Fibroblast of peridontal ligament (primary cell): ENCODE measurements at regions not wholly inside any gene's neighbourhood (a gene's known extent, or its start where the extent isn't known, plus 50 kb on each side); places are given as distances from the start of the nearest gene placed in this dataset.
A peak's percentile ranks its signal among the peaks of the same experiment; 100 is the strongest.
"Not testable (repeated sequence)": the region's sequence is repeated elsewhere in the genome, so short reads cannot be mapped to it uniquely, and the experiment has no call there.

Experiments
- DNase-seq: peaks from one replicate; pipeline ENCODE4 v3.0.0-alpha.2; 2010; ENCODE audit errors: extremely low read depth

DNA sequence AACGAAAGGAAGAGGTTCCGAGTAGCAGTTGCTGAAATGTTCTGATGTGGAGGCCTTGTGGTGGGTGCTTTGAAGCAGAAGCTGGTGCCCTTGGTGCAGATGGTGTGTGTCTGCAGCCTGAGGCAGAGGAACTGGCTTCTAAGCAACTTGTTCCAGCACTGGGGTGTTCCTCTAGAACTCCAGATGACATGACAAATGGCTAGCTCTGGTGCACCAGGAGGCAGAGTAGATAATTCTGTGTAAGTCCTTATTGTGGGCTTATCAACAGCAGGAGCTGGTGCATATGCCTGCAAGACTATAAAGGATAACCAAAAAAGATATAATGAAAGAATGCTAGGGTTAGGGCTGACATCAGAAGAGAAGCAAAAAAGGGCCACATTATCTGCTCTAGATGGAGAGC lies 76.5 kb downstream of the ARL5B start:
- no peak for DNase-seq

DNA sequence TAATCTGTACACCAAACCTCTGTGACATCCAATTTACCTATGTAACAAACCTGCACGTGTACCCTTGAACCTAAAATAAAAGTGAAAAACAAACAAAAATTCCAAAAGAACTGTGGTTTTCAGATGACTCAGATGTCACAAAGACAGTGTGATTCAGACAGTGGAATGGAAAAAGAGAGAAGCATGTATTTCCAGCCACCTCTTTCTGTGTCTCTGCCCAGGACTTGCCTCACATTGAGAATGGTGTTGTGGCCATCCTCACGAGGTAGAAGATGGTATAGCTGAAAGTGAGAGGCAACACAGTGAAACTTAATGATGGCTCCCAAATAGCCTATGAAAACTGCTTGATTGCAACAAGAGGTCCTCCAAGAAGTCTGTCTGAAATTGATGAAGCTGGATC lies 78.0 kb downstream of the ARL5B start:
- DNase-seq, result peak; percentile 8

DNA sequence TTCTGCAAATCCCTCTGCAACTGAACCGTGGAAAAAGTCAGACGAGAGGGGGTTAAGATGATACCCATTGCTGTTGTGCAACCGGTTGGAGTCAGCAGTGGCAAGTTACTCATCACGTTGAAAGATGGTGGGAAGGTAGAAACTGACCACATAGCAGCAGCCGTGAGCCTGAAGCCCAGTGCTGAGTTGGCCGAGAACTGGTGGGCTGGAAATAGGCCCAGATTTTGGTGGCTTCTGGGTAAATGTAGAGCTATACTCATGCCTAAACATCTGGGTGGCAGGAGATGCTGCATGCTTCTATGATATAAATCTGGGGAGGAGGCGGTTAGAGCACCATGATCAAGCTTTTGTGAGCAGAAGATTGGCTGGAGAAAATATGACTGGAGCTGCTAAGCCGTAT lies 78.6 kb downstream of the ARL5B start:
- DNase-seq, result peak; percentile 70

DNA sequence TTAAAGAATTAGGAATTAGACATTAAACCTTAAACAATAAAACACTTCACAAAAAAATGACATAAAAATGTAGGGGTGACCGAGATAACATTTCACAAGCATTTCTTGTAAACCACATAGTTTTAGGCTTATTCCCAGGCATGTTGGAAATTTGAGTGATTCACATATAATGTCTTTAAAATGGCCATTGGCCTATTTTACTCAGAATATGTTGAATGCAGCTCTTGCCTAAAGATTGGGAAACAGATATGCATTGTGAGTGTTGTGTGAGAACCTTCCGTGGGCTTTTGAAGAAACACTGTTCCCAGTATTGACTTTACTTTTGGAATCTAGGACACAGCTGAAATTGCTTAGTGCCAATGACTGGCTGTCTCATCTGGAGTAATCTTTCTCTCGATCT lies 79.6 kb downstream of the ARL5B start:
- peak; percentile 36 for DNase-seq

DNA sequence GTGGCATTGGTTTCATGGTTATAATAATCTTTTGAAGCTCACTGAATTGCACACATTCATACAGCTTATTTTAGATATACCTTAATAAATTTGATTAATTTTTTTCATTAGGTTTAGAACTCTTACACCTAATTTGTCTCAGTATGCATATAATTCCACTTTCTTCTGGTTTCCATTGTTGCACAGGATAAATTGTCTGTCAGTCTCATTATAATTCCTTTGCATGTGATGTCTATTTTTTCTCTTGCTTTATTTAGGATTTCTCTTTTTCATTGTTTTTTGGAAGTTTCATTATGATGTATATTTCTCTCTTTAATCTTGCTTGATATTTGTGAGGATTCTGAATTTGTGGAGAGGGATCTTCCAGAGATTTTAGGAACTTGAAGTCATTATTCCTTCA lies 84.7 kb downstream of the ARL5B start:
- no peak for DNase-seq

DNA sequence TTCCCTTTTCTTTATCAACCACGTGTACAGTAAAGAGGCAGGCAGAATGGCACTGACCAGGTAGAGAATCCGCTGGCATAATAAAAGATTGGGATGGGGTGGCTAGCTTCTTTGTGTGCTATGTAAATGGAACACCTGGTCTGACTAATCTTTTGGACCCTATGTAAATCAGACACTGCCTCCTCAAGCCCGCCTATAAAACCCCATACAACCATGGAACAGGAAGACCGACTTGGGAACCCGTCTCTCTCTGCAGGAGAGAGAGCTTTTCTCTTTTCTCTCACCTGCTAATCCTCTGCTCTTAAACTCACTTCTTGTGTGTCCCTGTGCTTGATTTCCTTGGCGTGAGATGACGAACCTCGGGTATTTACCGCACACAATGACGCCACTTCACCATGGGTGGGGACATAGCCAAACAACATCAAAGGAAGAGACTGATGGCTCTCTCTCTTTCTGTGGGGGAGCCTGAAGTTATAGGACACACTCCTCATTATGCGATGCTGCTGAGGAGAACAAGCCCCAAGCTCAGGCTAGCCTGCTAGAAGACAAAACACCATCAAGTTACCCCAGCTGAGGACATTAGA lies 94.2 kb downstream of the ARL5B start:
- DNase-seq, result no peak

DNA sequence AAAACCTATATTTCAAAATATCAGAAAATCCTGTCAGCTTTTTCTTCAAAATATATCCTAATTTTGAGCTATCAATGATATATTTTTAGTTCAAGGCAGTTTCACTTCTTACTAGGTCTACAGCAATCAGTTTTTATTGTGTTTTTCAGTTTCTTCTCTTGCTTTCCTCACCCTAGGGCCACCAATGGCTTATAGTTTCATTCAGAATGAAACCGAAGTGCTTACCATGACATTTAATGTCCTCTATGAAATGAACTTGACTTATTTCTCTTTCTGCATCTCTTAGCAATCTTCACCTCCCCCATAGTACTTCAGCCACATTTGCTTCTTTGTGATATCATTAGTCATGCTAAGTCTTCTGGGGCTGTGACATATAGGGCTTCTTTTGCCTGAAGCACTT lies 100.3 kb downstream of the ARL5B start:
- DNase-seq, result no peak

DNA sequence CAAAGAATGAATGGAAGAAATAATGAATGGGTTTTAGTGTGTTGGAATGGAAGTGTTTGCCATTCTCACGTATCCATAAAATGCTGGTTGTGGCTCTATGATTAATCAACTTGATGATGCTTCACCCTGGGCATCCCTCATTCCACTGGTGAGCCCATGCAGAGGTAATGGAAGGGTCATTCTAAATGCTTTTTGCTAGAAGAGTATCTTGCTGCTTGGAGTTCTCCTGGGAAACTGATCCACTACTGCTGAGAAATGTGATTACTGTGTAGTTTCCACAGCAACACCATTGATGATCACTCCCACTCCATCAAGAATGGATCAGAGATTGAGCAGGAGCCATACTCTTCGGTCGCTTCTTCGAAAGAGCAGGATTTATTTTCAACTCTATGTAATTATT lies 101.6 kb downstream of the ARL5B start:
- DNase-seq, result no peak

DNA sequence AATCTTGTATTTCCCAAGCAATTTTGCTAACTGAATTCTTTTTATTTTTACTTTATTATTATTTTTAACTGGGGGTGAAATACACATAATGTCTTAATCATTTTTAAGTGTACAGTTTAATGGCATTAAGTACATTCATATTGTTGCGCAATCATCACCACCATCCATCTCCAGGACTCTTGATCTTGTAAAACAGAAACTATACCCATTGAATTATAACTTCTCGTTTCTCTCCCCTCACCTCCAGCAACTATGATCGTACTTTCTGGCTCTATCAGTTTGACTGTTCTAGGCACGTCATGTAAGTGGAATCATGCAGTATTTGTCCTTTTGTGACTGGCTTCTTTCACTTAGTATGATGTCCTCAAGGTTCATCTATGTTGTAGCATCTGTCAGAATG lies 108.8 kb downstream of the ARL5B start:
- DNase-seq, result no peak

DNA sequence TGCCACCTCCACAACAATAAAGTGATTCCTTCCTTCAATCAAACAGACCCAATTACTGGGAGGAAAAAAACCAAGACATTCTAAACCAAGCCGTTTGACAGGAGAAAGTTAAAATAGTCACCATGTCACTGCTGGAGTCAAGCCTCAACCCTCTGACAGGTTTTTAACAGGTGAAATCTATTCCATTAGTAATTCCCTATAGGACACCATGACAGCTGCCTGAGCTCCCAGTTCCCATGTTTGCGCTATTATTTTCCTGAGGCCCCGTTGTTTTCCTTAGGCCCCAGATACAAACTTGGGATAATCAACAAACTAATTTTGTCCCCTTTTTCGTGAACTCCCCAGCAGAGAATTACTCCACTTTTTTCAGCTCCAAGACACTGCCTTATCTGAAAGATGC lies 113.9 kb downstream of the ARL5B start:
- no peak for DNase-seq

DNA sequence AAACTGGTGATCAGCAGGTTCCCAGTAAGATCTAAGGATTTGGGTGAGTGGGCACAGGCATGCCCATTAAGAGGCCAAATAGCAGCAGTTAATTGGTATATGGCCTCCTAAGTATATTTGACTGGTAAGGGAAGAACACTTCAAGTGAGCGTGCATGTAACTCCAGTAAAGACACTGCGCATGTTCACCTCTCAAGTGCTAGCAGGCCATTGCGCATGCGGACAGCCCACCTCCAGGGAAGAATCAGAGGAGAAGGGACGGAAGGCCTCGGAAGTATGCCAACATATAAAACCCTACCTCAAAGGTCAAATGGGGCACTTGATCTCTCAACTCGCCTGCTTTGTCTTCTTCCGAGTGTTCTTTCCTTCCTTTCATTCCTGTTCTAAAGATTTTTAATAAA lies 118.0 kb downstream of the ARL5B start:
- DNase-seq, result no peak

DNA sequence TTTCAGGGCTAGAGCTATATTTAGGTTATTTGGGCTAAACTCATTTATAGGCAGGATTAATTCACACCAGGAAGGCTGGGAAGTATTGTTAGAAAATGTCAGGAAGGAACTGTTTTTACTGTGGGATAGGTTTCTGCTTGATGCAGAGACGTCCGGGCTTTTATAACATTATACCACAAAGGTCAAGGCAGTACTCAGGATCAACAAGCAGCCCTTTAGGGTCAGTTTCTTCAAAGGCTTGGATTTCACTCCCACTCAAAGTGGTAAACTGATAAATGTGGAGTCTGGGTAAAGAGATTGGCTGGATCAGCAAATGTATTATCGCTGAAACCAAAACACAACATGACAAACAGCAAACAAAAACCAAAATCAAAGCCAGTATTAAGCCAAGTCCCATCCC lies 127.2 kb downstream of the ARL5B start:
- DNase-seq, result no peak

DNA sequence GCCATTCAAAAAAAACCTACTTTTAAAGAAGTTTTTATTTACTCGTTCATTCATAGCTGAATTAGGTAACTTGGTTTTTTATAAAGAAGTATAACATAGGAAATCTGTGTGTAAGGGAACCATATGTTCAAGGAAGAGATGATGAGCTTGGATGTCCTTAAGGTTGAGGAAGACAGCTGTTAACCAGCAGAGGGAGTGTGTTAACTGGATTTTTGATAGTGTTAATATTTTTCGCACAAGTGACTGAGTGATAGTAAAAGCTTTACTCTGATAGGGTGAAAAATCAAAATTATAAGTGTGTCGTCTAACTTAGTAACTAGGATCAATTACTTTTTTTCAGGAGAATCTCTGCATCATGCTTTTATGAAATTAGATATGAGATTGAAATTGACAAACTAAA lies 134.7 kb downstream of the ARL5B start:
- peak; percentile 0 for DNase-seq

DNA sequence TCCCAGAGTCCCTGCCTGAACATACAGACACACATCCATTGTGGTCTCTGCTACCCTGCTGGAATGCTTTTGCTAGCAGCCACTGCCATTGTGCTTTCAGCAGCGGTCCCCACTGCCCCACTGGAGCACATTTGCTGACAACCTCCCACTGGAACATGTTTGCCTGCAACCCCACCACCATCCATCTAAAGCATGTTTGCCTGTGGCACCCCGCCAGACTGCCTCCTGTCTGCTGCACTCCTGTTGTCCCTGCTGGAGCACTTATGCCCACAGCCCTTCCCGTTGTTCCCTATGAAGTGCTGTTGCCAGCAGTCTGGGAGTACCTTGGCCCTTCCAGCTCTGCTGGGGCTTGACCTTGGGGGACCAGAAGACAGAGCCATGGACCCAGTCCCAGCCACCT lies 136.3 kb downstream of the ARL5B start:
- DNase-seq, result no peak

DNA sequence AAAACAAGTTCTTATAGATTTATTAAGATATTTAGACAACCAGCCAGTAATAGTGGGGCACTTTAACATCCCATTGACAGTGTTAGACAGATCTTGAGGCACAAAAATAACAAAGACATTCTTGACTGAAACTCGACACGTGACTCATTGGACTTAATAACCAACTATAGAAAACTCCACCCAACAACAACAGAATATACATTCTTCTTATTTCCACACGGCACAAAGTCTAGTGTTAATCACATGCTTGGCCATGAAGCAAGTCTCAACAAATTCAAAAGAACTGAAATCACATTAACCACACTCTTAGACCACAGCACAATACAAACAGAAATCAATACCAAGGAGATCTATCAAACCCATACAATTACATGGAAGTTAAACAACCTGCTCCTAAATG lies 138.1 kb downstream of the ARL5B start:
- no peak for DNase-seq

DNA sequence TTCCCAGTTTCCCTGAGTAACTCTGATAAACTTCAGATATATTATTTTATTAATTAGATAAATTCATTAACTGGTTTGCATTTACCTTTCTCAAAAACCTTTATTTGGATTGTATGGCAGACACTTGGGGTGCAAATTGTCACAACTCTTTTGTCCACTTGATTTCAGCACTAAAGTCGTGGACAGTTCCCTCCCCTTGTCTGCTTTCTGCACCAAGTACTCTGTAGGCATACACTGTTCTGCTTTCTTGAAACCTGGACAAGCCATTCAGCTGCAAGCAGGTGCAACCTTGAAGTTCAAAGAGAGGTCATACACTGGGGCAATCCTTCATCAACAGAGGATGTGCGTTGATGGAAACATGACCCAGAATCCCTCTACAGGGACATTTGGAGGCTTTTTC lies 162.9 kb downstream of the ARL5B start:
- DNase-seq, result peak; percentile 5

DNA sequence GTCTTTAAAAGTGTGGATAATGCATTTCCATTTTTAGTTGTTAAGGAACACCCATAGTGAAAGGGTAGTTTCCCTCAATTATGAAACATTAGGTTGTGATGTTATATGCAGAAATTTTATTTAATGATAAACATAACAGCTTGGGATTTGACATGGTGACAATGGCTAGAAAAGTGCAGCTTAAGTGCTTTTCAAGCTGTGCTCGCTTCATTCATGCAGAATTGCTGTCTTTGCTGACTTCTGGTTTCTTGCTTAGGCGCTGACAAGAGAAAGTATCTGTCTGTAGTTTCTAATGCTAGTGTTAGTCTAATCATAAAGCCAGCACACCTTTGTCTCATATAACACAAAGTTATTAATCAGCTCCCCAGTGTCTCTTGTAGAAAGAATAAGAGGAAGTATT lies 170.0 kb downstream of the ARL5B start:
- DNase-seq, result no peak

DNA sequence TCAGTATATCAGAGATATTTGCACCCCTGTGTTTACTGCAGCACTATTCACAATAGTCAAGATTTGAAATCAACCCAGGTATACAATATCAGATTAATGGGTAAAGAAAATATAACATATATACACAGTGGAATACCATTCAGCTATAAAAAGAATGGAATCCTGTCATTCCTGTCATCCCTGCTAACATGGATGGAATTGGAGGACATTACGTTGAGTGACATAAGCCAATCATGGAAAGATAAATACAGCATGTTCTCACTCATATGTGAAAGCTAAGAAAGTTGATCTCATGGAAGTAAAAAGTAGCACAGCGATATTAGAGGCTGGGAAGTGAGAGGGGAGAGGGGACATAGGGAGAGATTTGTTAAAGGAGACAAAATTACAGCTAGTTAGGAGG lies 171.0 kb downstream of the ARL5B start:
- DNase-seq, result no peak

DNA sequence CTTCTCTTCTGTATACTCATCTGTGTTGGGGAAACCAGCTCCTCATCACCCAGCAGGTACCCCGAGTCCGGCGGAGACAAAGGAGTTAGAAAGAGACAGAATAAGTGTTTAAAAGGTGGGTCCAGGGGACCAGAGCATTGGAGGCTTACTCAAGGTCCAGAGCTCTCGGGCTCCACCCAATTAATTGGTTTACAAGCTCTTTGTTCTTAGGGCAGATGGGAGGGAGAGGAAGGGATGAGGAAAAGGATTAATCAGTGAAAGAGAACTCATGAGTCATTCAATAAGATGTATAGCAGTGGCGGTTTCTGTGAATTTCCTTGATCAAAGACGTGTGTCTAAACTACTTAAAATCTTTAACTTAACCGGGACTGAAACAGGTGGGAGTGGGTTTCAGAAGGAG lies 192.0 kb upstream of the MALRD1 start:
- DNase-seq, result not testable (repeated sequence)

DNA sequence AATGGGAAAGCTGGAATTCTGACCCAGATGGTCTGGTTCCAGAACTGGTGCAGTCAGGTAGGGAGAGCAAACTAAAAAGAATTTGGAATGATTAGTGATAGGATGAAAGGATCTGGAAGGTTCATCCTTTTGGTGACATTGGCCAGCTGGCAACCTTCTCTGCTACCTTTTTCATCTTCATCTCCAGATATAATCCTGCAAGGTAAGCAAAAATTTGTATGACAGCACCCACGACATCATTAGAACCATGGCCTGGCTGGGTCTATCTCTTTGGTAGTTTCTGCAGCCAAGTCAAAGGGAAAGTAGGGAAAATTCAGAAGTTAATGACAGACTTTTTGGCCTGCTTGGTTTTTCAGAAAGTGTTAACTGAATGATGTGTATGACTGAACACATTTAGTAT lies 188.9 kb upstream of the MALRD1 start:
- no peak for DNase-seq

DNA sequence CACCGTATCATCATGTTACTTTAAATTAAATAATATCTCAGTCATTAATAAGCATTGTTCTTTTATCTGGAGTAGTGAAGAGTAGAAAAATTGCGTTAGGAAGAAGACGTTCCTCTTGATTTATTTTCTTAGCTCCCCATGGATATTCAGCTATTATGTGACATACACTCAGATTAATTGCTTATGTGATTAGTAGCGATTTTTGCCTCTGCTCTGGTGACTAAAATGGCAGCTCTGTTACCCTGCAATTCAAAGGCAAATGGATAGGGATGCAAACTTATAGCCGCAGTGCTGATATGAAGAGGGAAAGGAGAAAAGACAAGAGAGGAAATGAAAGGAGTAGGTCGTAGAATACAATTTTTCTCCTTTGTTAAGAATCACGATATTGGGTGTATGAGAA lies 188.4 kb upstream of the MALRD1 start:
- no peak for DNase-seq

DNA sequence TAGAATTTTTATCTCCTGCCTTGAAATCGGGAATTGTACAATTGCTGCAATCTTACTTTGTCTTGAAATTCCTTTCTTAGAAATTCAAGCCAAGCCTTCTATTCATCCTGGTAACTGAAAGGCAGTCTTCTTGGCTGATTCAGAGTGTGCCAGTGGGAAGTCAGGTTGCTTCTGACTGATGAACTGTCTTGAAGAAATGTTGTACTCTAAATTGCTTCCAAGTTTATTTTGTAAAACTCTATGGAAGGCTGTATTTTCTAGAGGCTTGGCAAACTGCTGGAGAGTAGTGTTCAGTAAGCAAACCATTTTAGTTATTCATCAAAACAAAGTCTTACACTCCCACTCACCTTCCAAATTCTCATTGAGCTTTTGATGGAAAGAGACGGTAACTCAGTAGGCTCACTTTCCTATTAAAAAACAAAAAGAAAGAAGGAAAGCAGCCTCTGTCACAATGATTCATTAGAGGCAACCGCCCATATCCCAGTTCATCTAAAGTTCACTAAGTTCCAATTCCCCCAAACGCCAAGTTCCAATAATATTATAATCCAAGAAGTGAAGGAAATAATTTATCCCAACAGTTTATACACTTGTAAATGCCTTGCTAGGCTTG lies 187.9 kb upstream of the MALRD1 start:
- DNase-seq, result no peak

DNA sequence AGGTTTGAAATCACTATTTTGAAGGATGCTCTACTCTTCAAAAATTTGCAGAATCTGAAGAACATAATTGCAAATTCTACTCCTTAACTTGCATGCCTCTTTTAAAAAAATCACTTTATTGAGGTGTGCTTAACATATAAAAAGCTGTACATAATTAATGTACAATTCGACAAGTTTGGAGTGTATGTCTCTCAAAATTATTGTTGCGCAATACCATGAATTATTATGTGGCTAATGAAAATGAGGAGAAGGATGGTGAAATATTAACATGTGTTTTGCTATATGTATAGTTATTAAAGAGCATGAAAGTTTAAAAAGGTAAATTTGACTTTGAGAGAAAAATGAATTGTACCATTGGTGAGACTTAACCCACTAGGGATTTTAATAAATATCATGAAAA lies 187.2 kb upstream of the MALRD1 start:
- DNase-seq, result no peak

DNA sequence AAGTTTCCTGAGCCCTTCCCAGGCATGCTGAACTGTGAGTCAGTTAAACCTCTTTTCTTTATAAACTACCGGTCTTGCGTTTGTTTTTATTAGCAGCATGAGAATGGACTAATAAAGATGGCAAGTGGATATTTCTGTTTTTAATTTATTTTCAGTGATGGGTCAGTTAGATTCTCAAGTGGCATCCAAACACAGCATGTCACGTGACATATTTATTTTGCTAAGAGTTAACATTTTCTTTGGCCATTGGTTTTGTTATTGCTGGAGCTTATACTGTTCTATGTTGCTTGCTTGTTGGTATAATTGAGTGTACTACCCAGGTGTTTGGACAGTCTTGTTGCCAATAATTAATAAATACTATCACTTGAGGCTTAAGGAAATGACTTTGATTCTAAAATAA lies 181.7 kb upstream of the MALRD1 start:
- no peak for DNase-seq
